ENCODE measurements at regions not wholly inside any gene's neighbourhood (a gene's known extent, or its start where the extent isn't known, plus 50 kb on each side); places are given as distances from the start of the nearest gene placed in this dataset.

DNA sequence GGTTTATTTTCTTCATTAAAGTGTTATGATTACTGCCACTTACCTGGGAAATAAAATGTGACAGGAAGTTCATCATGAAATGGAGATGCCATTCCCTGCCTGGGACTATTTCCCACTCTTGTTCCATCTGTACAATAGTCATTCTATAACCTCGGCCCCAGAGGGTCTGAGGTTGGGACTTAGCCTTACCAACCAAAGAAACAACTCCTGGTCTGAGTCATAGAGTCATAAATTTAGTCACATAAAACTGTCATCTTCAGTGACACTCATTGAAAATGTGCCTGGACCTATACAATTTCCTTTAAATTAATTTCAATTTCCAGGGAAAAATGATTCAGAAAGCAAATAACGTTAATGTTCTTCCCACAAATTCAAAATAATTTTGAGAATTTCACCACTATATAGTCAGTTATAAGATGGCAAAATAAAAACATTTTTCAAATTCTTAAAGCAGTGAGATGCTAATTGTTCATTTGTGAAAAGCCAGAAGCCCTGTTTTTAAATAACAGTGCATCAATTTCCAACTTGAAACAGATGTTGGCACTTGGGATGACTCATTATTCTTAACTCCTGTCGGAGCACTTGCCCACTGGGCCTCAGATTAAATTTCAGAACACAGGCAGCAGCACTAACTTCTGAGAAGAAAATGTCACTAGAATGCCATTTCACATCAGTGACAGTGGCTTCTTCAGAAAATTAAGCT, 201.2 kb upstream of the SMLR1 start:
- TF ChIP-seq, protein P1, sequence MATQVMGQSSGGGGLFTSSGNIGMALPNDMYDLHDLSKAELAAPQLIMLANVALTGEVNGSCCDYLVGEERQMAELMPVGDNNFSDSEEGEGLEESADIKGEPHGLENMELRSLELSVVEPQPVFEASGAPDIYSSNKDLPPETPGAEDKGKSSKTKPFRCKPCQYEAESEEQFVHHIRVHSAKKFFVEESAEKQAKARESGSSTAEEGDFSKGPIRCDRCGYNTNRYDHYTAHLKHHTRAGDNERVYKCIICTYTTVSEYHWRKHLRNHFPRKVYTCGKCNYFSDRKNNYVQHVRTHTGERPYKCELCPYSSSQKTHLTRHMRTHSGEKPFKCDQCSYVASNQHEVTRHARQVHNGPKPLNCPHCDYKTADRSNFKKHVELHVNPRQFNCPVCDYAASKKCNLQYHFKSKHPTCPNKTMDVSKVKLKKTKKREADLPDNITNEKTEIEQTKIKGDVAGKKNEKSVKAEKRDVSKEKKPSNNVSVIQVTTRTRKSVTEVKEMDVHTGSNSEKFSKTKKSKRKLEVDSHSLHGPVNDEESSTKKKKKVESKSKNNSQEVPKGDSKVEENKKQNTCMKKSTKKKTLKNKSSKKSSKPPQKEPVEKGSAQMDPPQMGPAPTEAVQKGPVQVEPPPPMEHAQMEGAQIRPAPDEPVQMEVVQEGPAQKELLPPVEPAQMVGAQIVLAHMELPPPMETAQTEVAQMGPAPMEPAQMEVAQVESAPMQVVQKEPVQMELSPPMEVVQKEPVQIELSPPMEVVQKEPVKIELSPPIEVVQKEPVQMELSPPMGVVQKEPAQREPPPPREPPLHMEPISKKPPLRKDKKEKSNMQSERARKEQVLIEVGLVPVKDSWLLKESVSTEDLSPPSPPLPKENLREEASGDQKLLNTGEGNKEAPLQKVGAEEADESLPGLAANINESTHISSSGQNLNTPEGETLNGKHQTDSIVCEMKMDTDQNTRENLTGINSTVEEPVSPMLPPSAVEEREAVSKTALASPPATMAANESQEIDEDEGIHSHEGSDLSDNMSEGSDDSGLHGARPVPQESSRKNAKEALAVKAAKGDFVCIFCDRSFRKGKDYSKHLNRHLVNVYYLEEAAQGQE (IDR thresholded peaks at IDR 0.05; ENCODE audit: insufficient replicate concordance, low read depth), result no peak
- TF ChIP-seq, protein P2, sequence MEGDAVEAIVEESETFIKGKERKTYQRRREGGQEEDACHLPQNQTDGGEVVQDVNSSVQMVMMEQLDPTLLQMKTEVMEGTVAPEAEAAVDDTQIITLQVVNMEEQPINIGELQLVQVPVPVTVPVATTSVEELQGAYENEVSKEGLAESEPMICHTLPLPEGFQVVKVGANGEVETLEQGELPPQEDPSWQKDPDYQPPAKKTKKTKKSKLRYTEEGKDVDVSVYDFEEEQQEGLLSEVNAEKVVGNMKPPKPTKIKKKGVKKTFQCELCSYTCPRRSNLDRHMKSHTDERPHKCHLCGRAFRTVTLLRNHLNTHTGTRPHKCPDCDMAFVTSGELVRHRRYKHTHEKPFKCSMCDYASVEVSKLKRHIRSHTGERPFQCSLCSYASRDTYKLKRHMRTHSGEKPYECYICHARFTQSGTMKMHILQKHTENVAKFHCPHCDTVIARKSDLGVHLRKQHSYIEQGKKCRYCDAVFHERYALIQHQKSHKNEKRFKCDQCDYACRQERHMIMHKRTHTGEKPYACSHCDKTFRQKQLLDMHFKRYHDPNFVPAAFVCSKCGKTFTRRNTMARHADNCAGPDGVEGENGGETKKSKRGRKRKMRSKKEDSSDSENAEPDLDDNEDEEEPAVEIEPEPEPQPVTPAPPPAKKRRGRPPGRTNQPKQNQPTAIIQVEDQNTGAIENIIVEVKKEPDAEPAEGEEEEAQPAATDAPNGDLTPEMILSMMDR (IDR thresholded peaks at IDR 0.05; ENCODE audit: insufficient read depth, low read length), result no peak
